Upper lobe of left lung (tissue), 4 donors: ENCODE measurements at regions not wholly inside any gene's neighbourhood (a gene's known extent, or its start where the extent isn't known, plus 50 kb on each side); places are given as distances from the start of the nearest gene placed in this dataset.

Experiments
- POLR2A ChIP-seq, 4 donors: fragments of 450-650 bp; IDR thresholded peaks; one replicate each; pipeline ENCODE4 v1.5.1; 2016 to 2017; ENCODE audit warnings: antibody characterized with exemption in 4 of 4, mild to moderate bottlenecking in 2 of 4
- TF ChIP-seq, protein P1 (sequence below), 6 experiments: fragments of 450-650 bp in 4 of 6; fragments of 200-600 bp in 2 of 6; sonication (generic) in 2 of 6; IDR thresholded peaks; one replicate each; pipeline ENCODE4 v1.5.1; 2016 to 2019; ENCODE audit warnings: antibody characterized with exemption in 6 of 6

DNA sequence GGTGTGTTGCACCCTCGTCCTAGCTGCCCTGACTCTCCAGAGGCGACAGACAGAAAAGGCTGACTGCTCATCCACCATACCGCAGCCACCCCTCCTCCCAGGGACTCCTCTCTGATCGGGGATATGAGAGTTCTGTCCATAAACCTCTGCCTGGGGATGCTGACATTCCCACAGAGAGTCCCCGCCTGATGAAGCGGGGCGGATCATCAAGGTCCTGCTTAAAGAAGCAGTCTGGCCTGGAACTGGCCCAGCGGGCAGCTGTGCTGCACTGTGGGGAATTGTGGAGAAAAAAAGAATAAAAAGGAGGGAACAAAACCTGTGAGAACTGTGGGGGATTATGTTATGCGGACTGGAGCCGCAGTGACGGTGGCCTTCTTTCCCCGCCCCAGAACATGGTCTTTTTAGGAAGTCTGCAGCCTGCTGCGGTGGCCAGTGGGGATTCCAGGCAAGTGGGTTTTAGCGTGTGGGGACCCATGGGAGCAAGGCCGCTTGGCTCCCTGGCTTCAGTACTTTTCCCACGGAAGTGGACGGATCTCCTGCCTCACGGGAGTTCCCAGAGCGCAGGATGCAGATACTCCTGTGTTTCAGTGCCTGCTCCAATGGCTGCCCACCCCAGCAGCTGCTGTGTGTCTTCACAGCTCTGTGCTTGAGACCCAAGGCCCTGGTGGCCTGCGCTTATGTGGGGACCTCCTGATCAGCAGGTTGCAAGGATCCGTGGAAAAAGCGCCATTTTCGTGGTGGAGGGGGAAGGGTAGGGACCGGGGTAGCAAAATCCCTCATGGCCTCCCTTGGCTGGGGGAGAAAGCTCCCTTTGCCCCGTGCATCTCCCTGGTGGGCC is 1456.2 kb upstream of the SLC10A2 start:
- TF ChIP-seq, protein P1, sequence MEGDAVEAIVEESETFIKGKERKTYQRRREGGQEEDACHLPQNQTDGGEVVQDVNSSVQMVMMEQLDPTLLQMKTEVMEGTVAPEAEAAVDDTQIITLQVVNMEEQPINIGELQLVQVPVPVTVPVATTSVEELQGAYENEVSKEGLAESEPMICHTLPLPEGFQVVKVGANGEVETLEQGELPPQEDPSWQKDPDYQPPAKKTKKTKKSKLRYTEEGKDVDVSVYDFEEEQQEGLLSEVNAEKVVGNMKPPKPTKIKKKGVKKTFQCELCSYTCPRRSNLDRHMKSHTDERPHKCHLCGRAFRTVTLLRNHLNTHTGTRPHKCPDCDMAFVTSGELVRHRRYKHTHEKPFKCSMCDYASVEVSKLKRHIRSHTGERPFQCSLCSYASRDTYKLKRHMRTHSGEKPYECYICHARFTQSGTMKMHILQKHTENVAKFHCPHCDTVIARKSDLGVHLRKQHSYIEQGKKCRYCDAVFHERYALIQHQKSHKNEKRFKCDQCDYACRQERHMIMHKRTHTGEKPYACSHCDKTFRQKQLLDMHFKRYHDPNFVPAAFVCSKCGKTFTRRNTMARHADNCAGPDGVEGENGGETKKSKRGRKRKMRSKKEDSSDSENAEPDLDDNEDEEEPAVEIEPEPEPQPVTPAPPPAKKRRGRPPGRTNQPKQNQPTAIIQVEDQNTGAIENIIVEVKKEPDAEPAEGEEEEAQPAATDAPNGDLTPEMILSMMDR (IDR thresholded peaks at IDR 0.05): no peak
- TF ChIP-seq POLR2A (IDR thresholded peaks at IDR 0.05): no peak
